MCF 10A (cell line): ENCODE measurements at regions not wholly inside any gene's neighbourhood (a gene's known extent, or its start where the extent isn't known, plus 50 kb on each side); places are given as distances from the start of the nearest gene placed in this dataset.

Experiments
- BruUV-seq: library from RNA; stranded (reverse); fragments of 400-500 nt; replicated peaks from 2 replicates; lab custom pipeline; 2021; lab: Mats Ljungman, UMichigan
- CTCF ChIA-PET: fragments of 300-600 bp; sonication (Branson Sonifier 250); formaldehyde crosslinking; extraction: SDS; loops from one replicate; lab custom pipeline; 2021; ENCODE audit warnings: antibody characterized with exemption, inconsistent platforms; lab: Yijun Ruan, JAX
- POLR2A ChIA-PET: fragments of 300-600, 350-650 bp; sonication (Branson Sonifier 250); formaldehyde crosslinking; extraction: SDS; loops from one replicate; lab custom pipeline; 2020; ENCODE audit warnings: antibody characterized with exemption, inconsistent platforms; lab: Yijun Ruan, JAX
- DNase-seq: peaks from one replicate; pipeline ENCODE4 v3.0.0-alpha.2; 2018; ENCODE audit not compliant: unreplicated experiment
- H3K27ac Mint-ChIP-seq: one replicate; pipeline ENCODE4 v1.8.0; 2022; ENCODE audit warnings: mild to moderate bottlenecking, low read depth, mixed read lengths; ENCODE audit not compliant: unreplicated experiment
- H3K27me3 Mint-ChIP-seq: one replicate; pipeline ENCODE4 v1.8.0; 2022; ENCODE audit warnings: mixed read lengths; ENCODE audit not compliant: insufficient read depth, unreplicated experiment
- H3K36me3 Mint-ChIP-seq: one replicate; pipeline ENCODE4 v1.8.0; 2022; ENCODE audit warnings: mild to moderate bottlenecking, moderate library complexity, mixed read lengths; ENCODE audit not compliant: insufficient read depth, unreplicated experiment
- H3K4me1 Mint-ChIP-seq: one replicate; pipeline ENCODE4 v1.8.0; 2022; ENCODE audit warnings: mixed read lengths; ENCODE audit not compliant: insufficient read depth, unreplicated experiment
- H3K4me3 Mint-ChIP-seq: one replicate; pipeline ENCODE4 v1.8.0; 2022; ENCODE audit warnings: mild to moderate bottlenecking, moderate library complexity, mixed read lengths; ENCODE audit not compliant: unreplicated experiment
- H3K9me3 Mint-ChIP-seq: one replicate; pipeline ENCODE4 v1.8.0; 2022; ENCODE audit warnings: mixed read lengths; ENCODE audit not compliant: unreplicated experiment
- intact Hi-C: fragments of 100-400 bp; cut with micrococcal nuclease; formaldehyde crosslinking; loops from 2 replicates; pipeline ENCODE4 v1.14.1; 2022
- TF ChIP-seq, protein P1 (sequence below): fragments of 200-600 bp; IDR thresholded peaks from one replicate; pipeline ENCODE4 v1.8.0; 2022; ENCODE audit warnings: antibody characterized with exemption, mild to moderate bottlenecking; ENCODE audit not compliant: unreplicated experiment

DNA sequence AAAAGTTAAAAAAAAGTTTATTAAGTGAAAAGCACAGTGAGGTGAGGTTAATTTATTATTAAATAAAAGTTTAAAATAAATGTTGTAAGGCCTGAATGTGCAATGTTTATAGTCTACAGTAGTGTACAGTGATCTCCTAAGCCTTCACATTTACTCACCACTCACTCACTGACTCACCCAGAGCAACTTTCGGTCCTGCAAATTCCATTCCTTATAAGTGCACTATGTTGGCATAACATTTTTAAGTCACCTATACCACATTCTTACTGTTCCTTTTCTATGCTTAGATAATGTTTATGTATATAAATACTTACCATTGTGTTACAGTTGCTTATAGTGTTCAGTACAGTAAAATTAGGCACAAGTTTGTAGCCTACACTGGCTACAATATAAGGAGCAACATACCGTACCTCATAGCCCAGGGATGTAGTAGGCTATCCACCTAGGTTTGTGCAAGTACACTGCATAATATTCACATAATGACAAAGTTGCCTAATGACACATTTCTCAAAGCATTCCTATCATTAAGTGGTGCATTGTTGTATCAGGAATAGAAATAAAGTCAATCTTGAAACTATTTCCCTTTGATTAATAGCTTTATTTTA, 426.5 kb upstream of the BRINP3 start:
- ChIA-PET POLR2A (interaction anchor here (0.7 kb wide), 2 partner anchors 184 to 224 kb away, joined by 3 read pairs; no protein-coding TSS in a partner anchor), CTCF (interaction anchor here (0.5 to 0.6 kb wide), 2 partner anchors 9 to 585 kb away, joined by 3 read pairs; no protein-coding TSS in a partner anchor)
- Mint-ChIP-seq H3K4me1 (peaks cover 9% of the 10 kb centered on the region), H3K27me3 (no peaks in the 10 kb centered on the region), H3K36me3 (no peaks in the 10 kb centered on the region), H3K27ac (peak overlapping the region; percentile 18), H3K9me3 (peaks cover 20% of the 10 kb centered on the region), H3K4me3 (no peak overlapping the region)
- intact Hi-C loops, result no loop called here
- TF ChIP-seq, protein P1, sequence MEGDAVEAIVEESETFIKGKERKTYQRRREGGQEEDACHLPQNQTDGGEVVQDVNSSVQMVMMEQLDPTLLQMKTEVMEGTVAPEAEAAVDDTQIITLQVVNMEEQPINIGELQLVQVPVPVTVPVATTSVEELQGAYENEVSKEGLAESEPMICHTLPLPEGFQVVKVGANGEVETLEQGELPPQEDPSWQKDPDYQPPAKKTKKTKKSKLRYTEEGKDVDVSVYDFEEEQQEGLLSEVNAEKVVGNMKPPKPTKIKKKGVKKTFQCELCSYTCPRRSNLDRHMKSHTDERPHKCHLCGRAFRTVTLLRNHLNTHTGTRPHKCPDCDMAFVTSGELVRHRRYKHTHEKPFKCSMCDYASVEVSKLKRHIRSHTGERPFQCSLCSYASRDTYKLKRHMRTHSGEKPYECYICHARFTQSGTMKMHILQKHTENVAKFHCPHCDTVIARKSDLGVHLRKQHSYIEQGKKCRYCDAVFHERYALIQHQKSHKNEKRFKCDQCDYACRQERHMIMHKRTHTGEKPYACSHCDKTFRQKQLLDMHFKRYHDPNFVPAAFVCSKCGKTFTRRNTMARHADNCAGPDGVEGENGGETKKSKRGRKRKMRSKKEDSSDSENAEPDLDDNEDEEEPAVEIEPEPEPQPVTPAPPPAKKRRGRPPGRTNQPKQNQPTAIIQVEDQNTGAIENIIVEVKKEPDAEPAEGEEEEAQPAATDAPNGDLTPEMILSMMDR, result no peak
- peak; percentile 60 for DNase-seq
- BruUV-seq, result no TSS peak

DNA sequence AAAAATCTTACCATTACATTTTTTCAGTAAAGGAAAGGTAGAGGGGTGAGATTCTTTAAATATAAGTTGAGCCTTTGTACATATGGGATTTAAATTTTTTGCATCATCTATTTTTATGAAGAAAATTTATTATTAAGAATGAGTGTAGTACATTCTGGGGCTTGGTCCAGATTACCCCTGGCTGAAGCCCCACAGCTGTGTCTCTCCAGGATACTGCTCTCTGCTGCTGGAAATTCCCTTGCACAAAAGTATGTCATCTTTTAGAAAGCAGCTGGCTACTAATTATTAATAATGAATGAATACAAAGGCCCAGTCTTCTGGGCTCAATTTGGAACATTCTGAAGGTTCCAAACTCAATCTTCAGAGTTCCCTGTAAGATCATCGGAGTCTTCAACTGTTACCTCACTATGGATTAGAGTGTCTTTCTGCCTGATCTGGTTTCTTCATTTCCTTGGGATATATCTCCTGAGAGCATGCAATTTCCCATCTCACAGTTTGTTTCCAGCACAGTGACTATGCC, 428.6 kb upstream of the BRINP3 start:
- intact Hi-C loops, result no loop called here
- no peak overlapping the region for H3K4me3 Mint-ChIP-seq
- BruUV-seq, result no TSS peak
- peaks cover 15% of the 10 kb centered on the region for H3K4me1 Mint-ChIP-seq
- H3K27ac Mint-ChIP-seq, result peak overlapping the region; percentile 24
- TF ChIP-seq, protein P1, result no peak
- CTCF ChIA-PET, result no interaction called here
- no peaks in the 10 kb centered on the region for H3K27me3 Mint-ChIP-seq
- POLR2A ChIA-PET, result no interaction called here
- DNase-seq, result no peak
- H3K36me3 Mint-ChIP-seq, result no peaks in the 10 kb centered on the region
- H3K9me3 Mint-ChIP-seq, result peaks cover 6% of the 10 kb centered on the region

DNA sequence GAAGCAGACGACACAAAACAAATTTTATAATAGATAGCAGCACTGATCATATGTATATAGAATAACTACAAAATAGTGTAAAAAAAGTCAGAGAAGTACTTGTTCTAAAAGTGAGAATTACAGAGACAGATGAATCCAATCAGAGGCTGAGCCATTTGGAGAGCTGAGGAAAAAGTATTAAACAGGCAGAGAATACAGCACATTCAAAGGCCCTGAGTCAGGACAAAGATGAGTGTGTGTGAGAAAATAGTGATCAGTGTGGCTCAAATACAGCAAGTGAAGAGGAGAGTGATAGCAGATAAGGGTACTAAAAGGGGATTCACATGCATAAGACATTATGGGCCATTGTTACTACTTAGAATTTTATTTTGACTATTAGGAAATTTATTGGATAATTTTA, 430.6 kb upstream of the BRINP3 start:
- no peak overlapping the region for H3K4me3 Mint-ChIP-seq
- no peaks in the 10 kb centered on the region for H3K36me3 Mint-ChIP-seq
- ChIA-PET CTCF (no interaction called here), POLR2A (interaction anchor here (0.6 kb wide), 1 partner anchor 1325 kb away, joined by 3 read pairs; no protein-coding TSS in a partner anchor)
- BruUV-seq, result no TSS peak
- peaks cover 18% of the 10 kb centered on the region for H3K4me1 Mint-ChIP-seq
- no peaks in the 10 kb centered on the region for H3K27me3 Mint-ChIP-seq
- peaks cover 8% of the 10 kb centered on the region for H3K9me3 Mint-ChIP-seq
- TF ChIP-seq, protein P1, result no peak
- no peak for DNase-seq
- H3K27ac Mint-ChIP-seq, result peak overlapping the region; percentile 2
- intact Hi-C loops, result no loop called here

DNA sequence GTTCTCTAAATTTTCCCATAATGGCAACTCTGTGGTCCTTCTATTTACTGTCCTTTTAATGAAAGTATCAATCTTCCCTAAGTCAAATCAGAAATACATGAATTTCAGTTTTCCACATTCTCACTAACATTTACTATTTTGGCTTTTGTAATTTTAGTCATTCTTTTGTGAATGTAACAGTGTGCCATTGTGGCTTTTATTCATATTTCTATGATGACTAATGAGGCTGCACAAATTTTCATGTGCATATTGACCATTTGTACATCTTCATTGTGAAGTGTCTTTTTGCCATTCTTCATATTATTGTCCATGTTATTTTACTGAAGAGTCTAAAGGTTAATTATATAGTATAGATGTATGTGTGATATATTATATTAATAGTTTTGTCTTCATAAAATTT, 431.0 kb upstream of the BRINP3 start:
- POLR2A ChIA-PET, result interaction anchor here (0.6 kb wide), 1 partner anchor 1325 kb away, joined by 3 read pairs; no protein-coding TSS in a partner anchor
- Mint-ChIP-seq H3K4me1 (peaks cover 18% of the 10 kb centered on the region), H3K36me3 (no peaks in the 10 kb centered on the region), H3K9me3 (peaks cover 8% of the 10 kb centered on the region), H3K27ac (peak overlapping the region; percentile 2), H3K27me3 (no peaks in the 10 kb centered on the region), H3K4me3 (no peak overlapping the region)
- DNase-seq, result peak; percentile 27
- no TSS peak for BruUV-seq
- TF ChIP-seq, protein P1, result no peak
- CTCF ChIA-PET, result no interaction called here
- intact Hi-C loops, result no loop called here
